ENCODE measurements at regions not wholly inside any gene's neighbourhood (a gene's known extent, or its start where the extent isn't known, plus 50 kb on each side); places are given as distances from the start of the nearest gene placed in this dataset.

- TF ChIP-seq CTCF (conservative IDR thresholded peaks at IDR 0.05), result no peak
- TF ChIP-seq EZH2 (IDR thresholded peaks at IDR 0.05; ENCODE audit: low read depth), result no peak
These were observed 1354.5 kb upstream of the ZEB2 start for GRCh38 chr2:145874466-145874865.
